Kidney capillary endothelial cell (primary cell): ENCODE measurements at regions not wholly inside any gene's neighbourhood (a gene's known extent, or its start where the extent isn't known, plus 50 kb on each side); places are given as distances from the start of the nearest gene placed in this dataset.

Experiments
- DNase-seq: peaks from one replicate; pipeline ENCODE4 v3.0.0-alpha.2; 2018; ENCODE audit warnings: low spot score

DNA sequence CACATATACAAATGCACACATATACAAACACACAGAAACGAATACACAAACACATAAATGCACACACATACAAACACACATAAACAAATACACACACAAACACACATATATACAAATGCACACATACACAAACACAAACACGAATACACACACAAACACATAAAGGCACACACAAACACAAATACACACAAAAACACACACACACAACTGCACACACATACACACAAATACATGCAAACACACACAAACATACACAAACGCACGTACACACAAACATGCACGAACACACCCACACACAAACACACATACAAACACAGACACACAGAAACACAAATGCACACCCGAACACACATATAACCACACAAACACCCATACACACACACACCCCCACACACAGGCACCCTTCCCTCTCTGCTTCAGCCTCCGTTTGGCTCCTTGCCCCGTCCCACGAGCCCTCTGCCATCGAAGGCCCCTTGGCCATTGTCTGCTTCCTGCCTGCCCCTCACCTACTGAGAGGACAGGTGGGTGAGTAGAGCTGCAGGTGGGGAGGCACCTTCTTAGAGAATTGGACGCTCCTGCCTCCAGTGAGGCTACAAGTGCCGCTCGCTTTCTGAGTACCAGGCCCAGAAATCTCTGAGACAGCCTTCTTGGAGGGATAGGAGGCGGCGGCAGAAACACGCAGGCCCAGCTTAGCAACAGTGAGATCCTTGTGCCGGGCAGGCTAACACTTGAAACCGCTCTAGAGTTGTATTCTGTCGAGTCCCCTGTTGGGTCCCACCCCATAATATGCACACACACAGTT is 331.2 kb downstream of the FOXL1 start:
- no peak for DNase-seq

DNA sequence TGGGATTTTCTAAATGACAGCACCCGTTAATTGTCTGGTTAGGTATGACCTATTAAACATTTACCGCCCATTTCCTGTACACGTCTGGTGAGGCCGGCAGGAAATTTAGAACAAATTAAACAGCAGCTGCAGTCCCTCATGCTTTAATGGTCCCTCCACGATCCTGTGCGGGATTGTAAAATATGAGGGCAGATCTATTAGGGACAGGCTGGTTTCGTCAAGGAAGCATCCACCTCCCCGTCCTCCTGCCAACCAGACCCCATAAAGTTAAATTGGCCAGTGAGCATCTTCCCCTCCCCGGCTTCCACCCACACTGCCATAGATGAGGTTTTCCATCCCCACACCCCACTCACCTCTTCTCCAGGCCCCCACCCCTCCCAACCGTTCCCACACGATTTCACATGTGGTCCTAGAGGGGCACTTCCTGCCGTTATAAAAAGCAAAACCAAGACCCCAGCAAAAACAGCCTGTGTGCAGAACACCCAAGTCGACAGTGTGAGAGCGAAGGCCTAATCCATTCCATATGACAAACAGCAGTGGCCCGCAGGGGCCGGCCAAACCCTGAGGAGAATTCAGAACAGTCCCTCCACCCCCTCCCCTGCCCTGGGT is 331.9 kb downstream of the FOXL1 start:
- no peak for DNase-seq

GRCh38 chr16:86911437-86911958 is 333.1 kb downstream of the FOXL1 start:
- no peak for DNase-seq

GRCh38 chr16:86913886-86914285 is 335.5 kb downstream of the FOXL1 start:
- DNase-seq, result no peak

DNA sequence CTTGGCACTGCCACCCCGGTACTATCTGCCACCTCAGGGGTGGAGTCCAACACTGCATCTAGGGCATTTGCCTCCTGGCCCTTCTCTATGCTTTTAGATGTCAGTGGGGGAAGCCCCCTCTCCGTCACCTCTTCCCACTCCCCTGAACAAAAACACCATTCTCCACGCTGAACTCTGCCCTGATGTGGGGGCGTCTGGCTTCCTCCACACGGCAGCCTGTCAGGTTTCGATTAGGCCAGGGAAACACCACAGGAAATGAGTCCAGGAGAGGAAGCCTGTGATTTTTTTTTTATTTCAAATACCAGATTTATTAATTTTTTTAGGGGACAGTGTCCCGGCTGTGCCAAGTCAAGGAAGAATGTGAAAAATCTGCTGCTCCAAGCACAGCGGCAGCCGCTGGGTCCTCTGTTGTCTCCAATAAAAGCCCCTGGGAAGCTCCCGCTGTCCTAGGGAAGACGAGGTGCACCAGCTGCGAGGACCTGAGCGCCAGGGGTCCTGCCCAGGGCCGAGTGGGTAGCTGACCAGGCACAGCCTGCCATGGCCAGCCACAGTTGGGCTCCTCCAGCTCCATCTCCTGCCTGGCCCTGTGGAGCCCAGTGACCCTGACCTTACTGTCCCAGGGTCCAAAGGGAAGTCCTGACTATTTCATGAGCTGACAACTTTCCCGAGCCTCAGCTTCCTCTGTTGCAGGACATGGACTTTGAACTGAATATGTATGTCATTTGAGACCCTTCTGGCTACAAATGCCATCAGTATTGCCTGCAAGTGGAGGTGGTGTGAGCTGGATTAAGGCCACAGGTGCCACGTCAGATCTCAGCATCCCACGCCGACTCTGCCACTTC is 336.7 kb downstream of the FOXL1 start:
- peak; percentile 50 for DNase-seq

DNA sequence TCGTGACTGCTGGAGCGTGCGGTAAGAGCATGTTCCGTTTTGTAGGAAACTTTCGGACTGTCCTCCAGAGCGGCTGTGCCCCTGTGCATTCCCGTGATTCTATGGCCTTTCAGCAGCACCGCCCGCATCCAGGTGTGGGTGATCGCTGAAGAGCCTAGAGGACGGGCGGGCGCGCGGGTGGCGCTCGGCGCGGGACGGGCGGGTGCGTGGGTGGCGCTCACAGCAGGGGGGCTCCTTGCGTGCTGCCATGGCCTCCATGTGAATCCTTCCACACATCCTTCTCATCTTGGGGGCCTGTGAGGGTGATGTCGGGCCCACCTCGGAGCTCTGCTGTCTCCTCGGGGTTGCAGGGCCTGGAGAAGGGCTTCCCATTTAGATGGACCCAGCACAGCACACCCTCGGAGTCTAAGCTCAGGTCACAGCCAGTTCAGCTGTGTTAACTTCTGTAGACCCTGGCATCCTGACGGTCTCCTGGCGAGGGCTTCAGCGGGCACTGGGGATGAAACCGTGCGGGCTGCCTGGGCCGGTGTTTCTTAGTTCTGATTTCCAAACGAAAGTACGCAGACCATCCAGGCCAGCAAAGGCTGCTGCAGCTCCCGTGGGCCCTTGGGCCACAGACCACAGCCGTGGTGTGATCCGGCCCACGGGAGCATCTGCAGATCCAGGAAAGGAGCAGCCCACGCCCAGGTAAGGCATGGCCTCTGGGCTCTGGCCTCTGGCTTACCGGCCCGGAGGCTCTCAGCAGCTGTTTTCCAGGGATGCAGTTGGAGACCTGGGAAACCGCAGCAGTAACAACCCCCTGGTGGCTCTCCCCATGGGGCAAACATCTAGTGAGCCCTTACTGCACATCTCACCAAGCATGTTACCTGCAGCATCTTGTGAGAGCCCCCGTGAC is 339.4 kb downstream of the FOXL1 start:
- DNase-seq, result no peak

- DNase-seq, result no peak
Measured at GRCh38 chr16:86918637-86919036, 340.3 kb downstream of the FOXL1 start.

GRCh38 chr16:86919078-86919477 is 340.7 kb downstream of the FOXL1 start:
- DNase-seq, result no peak

DNA sequence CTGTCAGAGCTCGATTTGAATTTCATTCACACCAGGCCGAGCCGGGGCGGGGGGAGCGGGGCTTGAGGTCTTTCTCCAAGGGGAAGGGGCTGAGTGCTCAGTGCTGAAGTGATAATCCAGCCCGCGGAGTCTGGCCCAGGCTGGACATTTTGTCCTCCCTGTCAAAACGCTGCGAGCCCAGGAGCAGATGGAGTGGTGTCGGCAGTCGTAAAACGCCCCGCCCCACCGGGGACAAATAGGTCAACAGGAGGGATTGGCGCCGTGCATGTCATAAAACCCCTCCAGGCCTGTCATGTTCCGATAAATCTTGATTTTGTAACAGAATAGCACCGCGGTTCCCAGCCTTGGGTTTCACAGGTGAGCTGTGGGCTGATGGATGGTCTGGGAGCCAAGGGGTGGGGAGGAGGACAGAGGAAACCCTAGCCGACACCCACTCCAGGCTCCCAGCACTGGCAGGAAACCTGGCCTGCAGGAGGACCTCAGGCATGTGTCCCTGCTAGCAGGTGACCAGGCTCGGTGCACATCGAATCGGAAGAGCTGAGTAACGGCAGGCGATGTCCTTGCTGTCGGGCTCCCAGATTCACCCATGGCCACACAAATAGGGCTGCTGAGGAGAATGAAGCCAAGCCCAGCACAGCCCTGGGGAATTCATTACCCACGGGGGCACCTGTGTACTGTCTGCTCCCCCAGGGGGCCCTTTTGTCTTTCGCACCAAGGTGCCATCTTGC is 341.4 kb downstream of the FOXL1 start:
- DNase-seq, result no peak

- no peak for DNase-seq
Measured at GRCh38 chr16:86921289-86921688, 342.9 kb downstream of the FOXL1 start.

DNA sequence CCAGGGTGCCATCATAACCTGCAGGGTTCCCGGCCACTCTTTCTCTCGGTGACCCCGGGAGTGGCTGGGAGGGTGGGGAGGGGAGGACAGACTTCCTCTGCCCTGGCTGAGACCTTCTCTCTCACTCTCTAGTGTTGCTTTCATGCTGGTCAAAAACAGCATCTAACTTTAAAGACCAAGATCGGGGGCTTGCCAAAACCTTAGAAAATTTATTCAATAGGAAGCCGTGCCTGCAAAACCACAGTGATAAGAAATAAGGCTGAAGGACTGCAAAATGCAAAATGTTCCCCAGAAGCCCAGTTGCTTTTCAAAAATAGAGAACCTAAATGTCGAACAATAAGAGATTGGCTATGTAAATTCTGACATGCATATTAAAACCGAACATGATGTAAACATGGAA is 344.0 kb downstream of the FOXL1 start:
- no peak for DNase-seq

DNA sequence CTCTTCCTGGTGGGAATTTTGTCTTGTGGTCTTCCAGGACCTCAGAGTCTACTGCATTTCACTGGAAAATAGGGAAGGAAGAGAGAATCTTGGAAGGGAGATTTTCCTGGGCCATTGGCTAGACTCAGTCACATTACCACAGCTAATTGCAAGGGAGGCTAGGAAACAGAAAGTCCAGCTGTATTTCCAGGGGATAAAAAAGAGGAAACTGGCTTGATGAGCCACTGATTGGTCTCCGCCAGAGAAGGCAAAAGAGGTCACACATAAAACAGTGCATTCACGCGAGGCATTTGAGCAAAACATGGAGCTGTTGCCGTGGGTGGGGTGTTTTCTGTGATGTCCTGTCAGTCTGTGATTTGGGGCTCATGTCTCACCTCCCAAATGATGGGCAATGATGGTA is 345.3 kb downstream of the FOXL1 start:
- DNase-seq, result no peak

GRCh38 chr16:86924537-86924936 is 346.2 kb downstream of the FOXL1 start:
- no peak for DNase-seq

DNA sequence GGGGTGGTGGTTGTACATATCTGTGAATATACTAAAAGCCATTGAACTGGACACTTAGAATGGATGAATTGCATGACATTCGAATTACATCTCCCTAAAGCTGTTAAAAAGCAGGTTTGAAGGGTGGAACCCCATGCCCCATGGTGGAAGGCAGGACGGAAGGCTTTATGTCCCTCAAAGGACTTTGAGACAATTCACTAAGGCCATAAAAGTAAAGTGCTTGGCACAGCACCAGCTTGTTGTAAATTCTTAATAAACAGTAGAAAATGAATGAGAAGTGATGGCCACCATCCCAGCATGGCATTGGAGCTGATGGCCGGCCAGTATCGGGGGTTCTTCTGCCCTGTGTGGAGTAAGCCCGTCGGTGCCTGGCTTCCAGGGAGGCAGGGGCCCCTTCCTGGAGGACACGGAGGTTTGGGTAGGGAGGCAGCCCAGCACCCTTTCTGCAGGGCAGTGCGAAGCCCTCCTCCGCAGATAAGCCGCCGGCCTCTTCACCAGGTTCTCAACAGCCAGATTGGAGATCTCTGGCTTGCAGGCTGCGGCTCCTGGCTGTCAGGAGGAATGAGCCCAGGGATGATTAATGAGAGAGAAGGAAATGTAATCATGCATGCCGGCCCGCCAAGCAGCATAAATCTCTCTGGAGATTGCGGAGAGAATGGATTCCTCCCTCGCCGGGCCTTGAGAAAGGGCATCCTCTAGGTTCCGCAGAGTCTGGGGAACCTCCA is 346.9 kb downstream of the FOXL1 start:
- DNase-seq, result peak; percentile 71

GRCh38 chr16:86926181-86927094 is 348.1 kb downstream of the FOXL1 start:
- DNase-seq, result no peak

DNA sequence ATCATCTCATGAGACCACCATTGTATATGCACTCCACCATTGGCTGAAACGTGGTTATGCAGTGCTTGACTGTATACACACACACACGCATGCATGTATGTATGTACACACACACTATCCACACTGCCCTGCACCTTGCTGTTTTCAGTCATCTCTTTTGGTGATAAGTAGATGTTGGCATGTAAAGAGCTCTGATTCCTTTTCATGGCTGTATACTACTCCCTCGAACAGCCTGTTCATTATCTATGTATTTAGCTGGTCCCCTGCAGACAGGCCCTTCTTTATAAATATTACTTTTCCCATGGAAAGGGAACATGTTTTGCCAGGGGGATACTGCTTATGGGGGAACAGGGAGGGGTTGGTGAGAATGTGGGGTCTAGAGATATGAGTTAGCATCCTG is 349.4 kb downstream of the FOXL1 start:
- DNase-seq, result no peak

GRCh38 chr16:86928523-86929011 is 350.2 kb downstream of the FOXL1 start:
- DNase-seq, result no peak

GRCh38 chr16:86929057-86929871 is 350.9 kb downstream of the FOXL1 start:
- peak; percentile 96 for DNase-seq
